ENCODE measurements at regions not wholly inside any gene's neighbourhood (a gene's known extent, or its start where the extent isn't known, plus 50 kb on each side); places are given as distances from the start of the nearest gene placed in this dataset.

GRCh38 chr11:70540196-70540595, 141.9 kb downstream of the CTTN start:
- TF ChIP-seq CTCF (IDR thresholded peaks at IDR 0.05) (no peak), POLR2A (IDR thresholded peaks at IDR 0.05) (no peak)
- peak in 1 of 3 donors; percentile 42 for DNase-seq
- WGBS (ENCODE audit: insufficient coverage, low coverage, low lambda C conversion rate, missing lambda C conversion rate), result 100% methylated on average over 1 of the region's 16 CpGs
- no peak for ATAC-seq
- H3K36me3 ChIP-seq, result no peaks in the 10 kb centered on the region
- H3K9me3 ChIP-seq, result no peaks in the 10 kb centered on the region
- no peaks in the 10 kb centered on the region for H3K4me1 ChIP-seq
- no peak overlapping the region for H3K27ac ChIP-seq
- intact Hi-C loops (cut with DNase I), result no loop called here
- no peak overlapping the region for H3K4me3 ChIP-seq
- H3K27me3 ChIP-seq, result no peaks in the 10 kb centered on the region

GRCh38 chr11:70541176-70541575, 142.8 kb downstream of the CTTN start:
- no peak overlapping the region for H3K27ac ChIP-seq
- no peak for TF ChIP-seq CTCF (IDR thresholded peaks at IDR 0.05)
- no peak for TF ChIP-seq POLR2A (IDR thresholded peaks at IDR 0.05)
- no peaks in the 10 kb centered on the region for H3K9me3 ChIP-seq
- no peaks in the 10 kb centered on the region for H3K4me1 ChIP-seq
- H3K36me3 ChIP-seq, result no peaks in the 10 kb centered on the region
- 91% methylated on average over 7 of the region's 9 CpGs for WGBS (ENCODE audit: insufficient coverage, low coverage, low lambda C conversion rate, missing lambda C conversion rate)
- H3K4me3 ChIP-seq, result no peak overlapping the region
- H3K27me3 ChIP-seq, result no peaks in the 10 kb centered on the region
- DNase-seq (no peak), ATAC-seq (no peak)
- intact Hi-C loops (cut with DNase I), result no loop called here

- Histone ChIP-seq H3K27ac (no peak overlapping the region), H3K4me1 (no peaks in the 10 kb centered on the region), H3K36me3 (no peaks in the 10 kb centered on the region), H3K9me3 (no peaks in the 10 kb centered on the region), H3K4me3 (no peak overlapping the region), H3K27me3 (no peaks in the 10 kb centered on the region)
- TF ChIP-seq POLR2A (IDR thresholded peaks at IDR 0.05) (no peak), CTCF (IDR thresholded peaks at IDR 0.05) (no peak)
- peak in 1 of 3 donors; percentile 37 for DNase-seq
- WGBS (ENCODE audit: insufficient coverage, low coverage, low lambda C conversion rate, missing lambda C conversion rate), result 87% methylated on average over 3 of the region's 5 CpGs
- intact Hi-C loops (cut with DNase I), result no loop called here
- ATAC-seq, result no peak
Measured at GRCh38 chr11:70541699-70542098, 143.4 kb downstream of the CTTN start.

- DNase-seq, result peak in 1 of 3 donors; percentile 29
- no peak for ATAC-seq
- Histone ChIP-seq H3K36me3 (no peaks in the 10 kb centered on the region), H3K9me3 (no peaks in the 10 kb centered on the region), H3K27me3 (no peaks in the 10 kb centered on the region), H3K27ac (no peak overlapping the region), H3K4me1 (no peaks in the 10 kb centered on the region), H3K4me3 (no peak overlapping the region)
- intact Hi-C loops (cut with DNase I), result no loop called here
- TF ChIP-seq CTCF (IDR thresholded peaks at IDR 0.05) (no peak), POLR2A (IDR thresholded peaks at IDR 0.05) (no peak)
- WGBS (ENCODE audit: insufficient coverage, low coverage, low lambda C conversion rate, missing lambda C conversion rate), result no CpG with 5 or more reads among the region's 6 CpGs
Measured at GRCh38 chr11:70542406-70542805, 144.1 kb downstream of the CTTN start.

- Histone ChIP-seq H3K27ac (no peak overlapping the region), H3K27me3 (no peaks in the 10 kb centered on the region), H3K9me3 (no peaks in the 10 kb centered on the region), H3K4me1 (no peaks in the 10 kb centered on the region), H3K36me3 (no peaks in the 10 kb centered on the region), H3K4me3 (no peak overlapping the region)
- DNase-seq (peak in 1 of 3 donors; percentile 17), ATAC-seq (no peak)
- TF ChIP-seq CTCF (IDR thresholded peaks at IDR 0.05), result no peak
- no peak for TF ChIP-seq POLR2A (IDR thresholded peaks at IDR 0.05)
- intact Hi-C loops (cut with DNase I), result no loop called here
- WGBS (ENCODE audit: insufficient coverage, low coverage, low lambda C conversion rate, missing lambda C conversion rate), result 95% methylated on average over 8 of the region's 12 CpGs
Measured at GRCh38 chr11:70542811-70543210, 144.5 kb downstream of the CTTN start.
